Anterior cingulate cortex (tissue), 58 donors: ENCODE measurements at regions not wholly inside any gene's neighbourhood (a gene's known extent, or its start where the extent isn't known, plus 50 kb on each side); places are given as distances from the start of the nearest gene placed in this dataset.

ENCODE experiments used
- DNase-seq, 58 donors: peaks; one replicate each; lab custom pipeline; 2025; lab: John Stamatoyannopoulos, UW

- DNase-seq: no peak
Observed at GRCh38 chr6:113104951-113105350, 752.2 kb upstream of the MARCKS start.

GRCh38 chr6:113110211-113110610 lies 746.9 kb upstream of the MARCKS start:
- no peak for DNase-seq

DNA sequence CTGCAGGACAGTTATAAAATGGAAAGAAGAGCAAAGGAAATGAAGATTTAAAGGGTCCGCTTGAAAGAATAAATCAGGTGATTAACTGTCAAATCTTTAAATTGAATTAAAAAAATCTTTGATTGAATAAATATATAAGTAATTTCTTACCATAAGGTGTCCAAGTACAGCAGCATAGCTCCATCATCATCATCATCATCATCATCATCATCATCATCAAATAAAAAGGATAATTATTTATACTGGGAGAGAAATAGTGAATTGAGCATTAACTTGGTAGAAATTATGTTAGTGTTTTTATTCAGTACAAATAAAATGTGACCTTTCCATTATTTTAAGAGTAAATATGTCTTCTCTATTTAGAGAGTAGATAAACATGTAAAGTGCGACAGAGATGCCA lies 745.6 kb upstream of the MARCKS start:
- no peak for DNase-seq

- DNase-seq: no peak
Observed at GRCh38 chr6:113112086-113112485, 745.1 kb upstream of the MARCKS start.

- DNase-seq: no peak
Observed at GRCh38 chr6:113115196-113115595, 741.9 kb upstream of the MARCKS start.

- no peak for DNase-seq
Observed at GRCh38 chr6:113120224-113120581, 736.9 kb upstream of the MARCKS start.

- no peak for DNase-seq
Observed at GRCh38 chr6:113120582-113121285, 736.4 kb upstream of the MARCKS start.

- DNase-seq: no peak
Observed at GRCh38 chr6:113121571-113121970, 735.6 kb upstream of the MARCKS start.

GRCh38 chr6:113122060-113122459 lies 735.1 kb upstream of the MARCKS start:
- DNase-seq: no peak

DNA sequence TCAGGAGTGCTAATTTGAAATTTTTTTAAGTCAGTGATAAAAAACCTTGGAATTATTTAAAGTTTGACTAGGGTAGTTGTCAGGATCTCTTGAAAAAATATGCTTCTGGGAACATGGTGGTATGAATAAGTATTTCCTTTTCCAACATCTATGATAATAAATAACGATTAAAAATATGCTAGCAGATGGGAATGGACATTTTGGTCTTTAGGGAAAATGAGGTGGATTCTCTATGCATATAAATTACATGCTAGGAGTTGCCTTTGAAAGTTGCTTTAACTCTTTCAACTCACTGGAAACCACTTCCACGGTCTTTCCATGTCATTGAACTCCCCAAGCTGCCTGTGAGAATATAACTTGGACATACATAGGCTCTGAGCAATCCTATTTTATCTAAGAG lies 731.5 kb upstream of the MARCKS start:
- DNase-seq: no peak

DNA sequence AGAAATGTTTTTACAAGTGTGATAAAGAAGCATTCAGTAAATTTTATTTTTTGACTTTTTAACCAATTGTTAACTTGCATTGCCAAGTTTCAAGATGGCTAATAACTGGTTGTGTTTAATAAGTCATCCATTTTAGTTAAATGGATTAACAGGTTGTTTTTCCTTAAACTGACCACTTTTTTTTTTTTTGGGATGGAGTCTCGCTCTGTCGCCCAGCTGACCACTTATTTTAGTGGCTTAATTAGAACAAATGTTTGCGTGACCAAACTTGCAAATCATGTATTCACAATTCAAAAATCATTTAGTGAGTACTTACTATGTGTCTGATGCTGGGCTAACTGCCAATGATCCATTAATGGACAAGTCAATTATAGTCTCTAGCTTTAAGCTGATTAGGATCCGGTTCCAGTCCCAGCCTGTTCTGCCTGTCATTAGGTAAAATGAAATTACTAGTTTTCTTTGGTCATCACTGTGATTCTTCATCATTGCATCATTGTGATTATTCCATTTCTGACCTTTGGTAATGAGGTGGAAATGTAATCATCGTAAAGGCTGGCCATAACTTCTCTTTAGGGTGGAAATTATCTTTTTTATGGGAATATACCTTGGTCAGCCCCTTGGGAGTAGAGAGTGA lies 729.2 kb upstream of the MARCKS start:
- no peak for DNase-seq

DNA sequence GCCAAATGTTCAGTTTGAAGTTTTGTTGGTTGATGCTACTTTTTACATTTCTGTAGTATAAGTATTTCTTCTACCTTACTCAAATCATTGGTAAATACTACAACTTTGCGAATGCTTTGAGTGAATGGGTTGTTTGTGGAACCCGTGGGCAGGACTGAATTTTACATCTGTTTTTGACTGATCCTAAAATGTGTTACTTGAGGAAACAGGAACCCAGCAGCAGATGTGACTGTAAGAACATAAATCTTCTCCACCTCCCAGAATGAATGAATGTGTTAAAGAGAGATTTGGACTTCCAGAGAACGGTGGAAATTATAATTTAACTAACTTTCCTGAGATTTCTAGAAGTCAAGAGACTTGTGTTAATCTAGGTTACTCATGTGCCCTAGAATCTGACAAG lies 728.5 kb upstream of the MARCKS start:
- no peak for DNase-seq

DNA sequence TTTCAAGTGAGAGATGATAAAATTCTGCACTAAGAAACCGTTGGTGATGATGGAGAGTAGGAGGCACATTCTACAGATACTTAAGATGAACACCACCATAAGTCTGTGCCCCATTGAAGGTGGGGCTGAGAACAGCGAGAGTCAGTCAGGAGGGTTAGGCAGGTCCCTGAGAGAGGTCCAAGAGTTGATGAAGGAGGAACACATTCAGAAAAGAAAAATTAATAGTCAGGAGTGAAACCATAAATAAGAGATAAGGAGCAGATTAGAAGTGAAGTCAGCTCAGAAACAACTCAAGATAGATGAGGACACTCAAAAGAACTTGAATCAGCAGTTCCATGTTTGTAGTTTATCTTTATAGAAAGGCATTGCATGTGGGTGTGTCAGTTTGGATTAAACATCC lies 727.2 kb upstream of the MARCKS start:
- DNase-seq: no peak

DNA sequence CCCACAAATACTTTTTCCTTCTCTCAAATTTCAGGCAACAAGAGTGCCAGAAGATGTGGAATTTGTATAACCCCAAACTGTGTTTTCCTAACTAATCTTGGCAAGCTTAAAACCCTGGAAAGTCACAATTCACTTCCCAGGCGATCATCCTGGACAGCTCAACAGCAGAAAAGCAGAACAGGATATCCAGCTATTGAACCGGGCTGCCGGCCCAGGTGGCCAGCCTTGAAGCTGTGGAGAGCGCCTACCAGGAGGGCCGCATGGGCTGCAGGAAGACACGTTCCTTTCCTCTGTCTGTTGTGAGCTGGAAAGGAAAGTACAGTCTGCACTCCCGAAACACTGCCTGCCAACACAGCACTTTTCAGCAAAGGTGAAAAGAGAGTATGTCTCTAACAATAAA lies 719.7 kb upstream of the MARCKS start:
- DNase-seq: peak in 2 of 58 donors; percentile 0 to 4

- no peak for DNase-seq
Observed at GRCh38 chr6:113140721-113141120, 716.4 kb upstream of the MARCKS start.

- DNase-seq: no peak
Observed at GRCh38 chr6:113141901-113142300, 715.2 kb upstream of the MARCKS start.

GRCh38 chr6:113142671-113143174 lies 714.4 kb upstream of the MARCKS start:
- DNase-seq: no peak

GRCh38 chr6:113143206-113143605 lies 713.9 kb upstream of the MARCKS start:
- no peak for DNase-seq

DNA sequence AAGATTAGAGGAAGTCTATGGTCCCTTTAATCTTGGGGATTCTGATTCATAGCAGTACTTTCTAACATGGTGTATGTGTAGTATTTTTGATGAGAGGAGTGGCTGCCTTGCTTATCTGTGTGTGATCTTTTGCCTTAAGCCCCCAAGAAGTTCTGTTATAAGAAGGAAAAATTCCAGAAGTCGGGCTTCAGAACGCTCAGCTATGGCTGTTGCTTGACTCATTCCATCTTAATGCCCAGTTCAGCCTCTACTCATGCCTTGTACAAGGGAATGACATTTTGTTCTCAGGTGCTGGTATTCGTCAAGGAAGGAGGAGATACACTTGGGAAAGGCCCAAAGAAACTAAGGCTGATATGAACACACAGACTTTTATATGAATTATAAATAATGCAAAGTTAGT lies 713.0 kb upstream of the MARCKS start:
- no peak for DNase-seq

DNA sequence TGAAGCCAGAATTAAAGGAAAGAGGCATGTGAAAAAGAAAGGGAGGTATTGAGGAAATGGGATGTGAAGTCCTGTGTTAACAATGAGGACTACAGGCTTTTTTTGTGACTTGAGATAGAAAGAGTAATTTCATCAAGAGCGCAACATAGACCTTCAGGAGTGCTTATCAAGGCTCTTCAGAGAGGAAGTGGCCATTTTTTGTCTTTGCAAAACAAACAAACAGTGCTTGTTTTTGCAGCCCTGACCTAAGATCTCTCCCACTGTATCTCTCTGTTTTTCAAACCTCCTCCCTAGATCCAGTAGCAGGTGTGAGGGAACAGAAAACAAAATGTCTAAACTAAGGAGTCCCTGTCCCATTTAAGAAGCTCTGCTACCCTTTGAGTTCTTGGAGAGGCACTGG lies 710.3 kb upstream of the MARCKS start:
- no peak for DNase-seq

DNA sequence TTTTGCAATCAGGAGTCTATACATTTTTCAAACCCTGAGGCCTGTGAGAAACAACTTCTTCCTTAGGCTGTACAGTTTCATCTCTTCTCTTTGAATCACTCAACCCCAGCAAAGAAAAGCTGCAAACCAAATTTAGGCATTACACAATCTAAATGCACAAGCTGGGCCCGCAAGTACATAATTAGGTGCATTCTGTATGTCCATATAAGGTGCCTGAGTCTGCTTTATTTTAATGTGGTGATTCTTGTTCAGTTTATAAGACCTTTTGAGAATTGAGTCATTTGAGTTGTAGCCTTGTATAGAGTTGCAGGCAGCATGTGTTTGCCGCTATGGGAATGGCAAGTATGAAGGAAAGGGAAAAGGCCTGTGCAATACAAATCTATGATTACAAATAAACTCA lies 709.6 kb upstream of the MARCKS start:
- no peak for DNase-seq

- DNase-seq: no peak
Observed at GRCh38 chr6:113148566-113148965, 708.6 kb upstream of the MARCKS start.
